ENCODE measurements at regions not wholly inside any gene's neighbourhood (a gene's known extent, or its start where the extent isn't known, plus 50 kb on each side); places are given as distances from the start of the nearest gene placed in this dataset.

- Histone ChIP-seq H3K9me3 (ENCODE audit: low read length) (no peaks in the 10 kb centered on the region), H3K4me3 (ENCODE audit: low read length) (no peak overlapping the region), H3K36me3 (ENCODE audit: insufficient read depth, low read length) (no peaks in the 10 kb centered on the region), H3K27me3 (ENCODE audit: insufficient read depth, low read depth, low read length) (no peaks in the 10 kb centered on the region), H3K9me2 (ENCODE audit: insufficient read depth, low read length) (no peaks in the 10 kb centered on the region), H3K79me2 (replicated peaks; ENCODE audit: insufficient read depth, low read length) (no peaks in the 10 kb centered on the region), H3K9ac (ENCODE audit: low read length) (no peak overlapping the region), H3K4me2 (ENCODE audit: low read length) (no peak overlapping the region), H2AFZ (ENCODE audit: low read depth, low read length) (no peak overlapping the region), H3F3A (ENCODE audit: insufficient read depth, low read length, poor library complexity, severe bottlenecking) (no peaks in the 10 kb centered on the region), H4K20me1 (ENCODE audit: insufficient read depth) (no peaks in the 10 kb centered on the region), H3K27ac (ENCODE audit: low read length) (no peak overlapping the region)
- TF ChIP-seq POLR2AphosphoS5 (IDR thresholded peaks at IDR 0.05) (no peak), RAD21 (conservative IDR thresholded peaks at IDR 0.05) (no peak), SMC3 (conservative IDR thresholded peaks at IDR 0.05; ENCODE audit: poor library complexity) (no peak), EP300 (conservative IDR thresholded peaks at IDR 0.05; ENCODE audit: poor library complexity, severe bottlenecking) (no peak), EZH2 (IDR thresholded peaks at IDR 0.05; ENCODE audit: borderline replicate concordance, insufficient read depth, low read length, poor library complexity, severe bottlenecking) (no peak), MXI1 (conservative IDR thresholded peaks at IDR 0.05; ENCODE audit: poor library complexity, severe bottlenecking) (no peak), CTCF (IDR thresholded peaks at IDR 0.05; ENCODE audit: poor library complexity, severe bottlenecking) (no peak), TAF1 (IDR thresholded peaks at IDR 0.05; ENCODE audit: low read depth) (no peak), REST (IDR thresholded peaks at IDR 0.05; ENCODE audit: borderline replicate concordance) (no peak)
These were observed 619.1 kb upstream of the COX7C start for GRCh38 chr5:85998656-85999055.

GRCh38 chr5:86008293-86008692 is 609.4 kb upstream of the COX7C start:
- H2AFZ ChIP-seq (ENCODE audit: low read depth, low read length), result no peak overlapping the region
- H3K4me3 ChIP-seq (ENCODE audit: low read length), result no peak overlapping the region
- no peak overlapping the region for H3K4me2 ChIP-seq (ENCODE audit: low read length)
- no peak overlapping the region for H3K27ac ChIP-seq (ENCODE audit: low read length)
- H3K9me2 ChIP-seq (ENCODE audit: insufficient read depth, low read length), result no peaks in the 10 kb centered on the region
- H3K27me3 ChIP-seq (ENCODE audit: insufficient read depth, low read depth, low read length), result no peaks in the 10 kb centered on the region
- no peaks in the 10 kb centered on the region for H3F3A ChIP-seq (ENCODE audit: insufficient read depth, low read length, poor library complexity, severe bottlenecking)
- H3K36me3 ChIP-seq (ENCODE audit: insufficient read depth, low read length), result no peaks in the 10 kb centered on the region
- H3K79me2 ChIP-seq (replicated peaks; ENCODE audit: insufficient read depth, low read length), result no peaks in the 10 kb centered on the region
- no peak overlapping the region for H3K9ac ChIP-seq (ENCODE audit: low read length)
- no peaks in the 10 kb centered on the region for H3K9me3 ChIP-seq (ENCODE audit: low read length)
- TF ChIP-seq RAD21 (conservative IDR thresholded peaks at IDR 0.05) (no peak), MXI1 (conservative IDR thresholded peaks at IDR 0.05; ENCODE audit: poor library complexity, severe bottlenecking) (no peak), REST (IDR thresholded peaks at IDR 0.05; ENCODE audit: borderline replicate concordance) (no peak), TAF1 (IDR thresholded peaks at IDR 0.05; ENCODE audit: low read depth) (no peak), SMC3 (conservative IDR thresholded peaks at IDR 0.05; ENCODE audit: poor library complexity) (no peak), CTCF (IDR thresholded peaks at IDR 0.05; ENCODE audit: poor library complexity, severe bottlenecking) (no peak), EZH2 (IDR thresholded peaks at IDR 0.05; ENCODE audit: borderline replicate concordance, insufficient read depth, low read length, poor library complexity, severe bottlenecking) (no peak), POLR2AphosphoS5 (IDR thresholded peaks at IDR 0.05) (no peak), EP300 (conservative IDR thresholded peaks at IDR 0.05; ENCODE audit: poor library complexity, severe bottlenecking) (no peak)
- no peaks in the 10 kb centered on the region for H4K20me1 ChIP-seq (ENCODE audit: insufficient read depth)

Data from neural cell (in vitro differentiated cells).